ENCODE measurements at regions not wholly inside any gene's neighbourhood (a gene's known extent, or its start where the extent isn't known, plus 50 kb on each side); places are given as distances from the start of the nearest gene placed in this dataset.

DNA sequence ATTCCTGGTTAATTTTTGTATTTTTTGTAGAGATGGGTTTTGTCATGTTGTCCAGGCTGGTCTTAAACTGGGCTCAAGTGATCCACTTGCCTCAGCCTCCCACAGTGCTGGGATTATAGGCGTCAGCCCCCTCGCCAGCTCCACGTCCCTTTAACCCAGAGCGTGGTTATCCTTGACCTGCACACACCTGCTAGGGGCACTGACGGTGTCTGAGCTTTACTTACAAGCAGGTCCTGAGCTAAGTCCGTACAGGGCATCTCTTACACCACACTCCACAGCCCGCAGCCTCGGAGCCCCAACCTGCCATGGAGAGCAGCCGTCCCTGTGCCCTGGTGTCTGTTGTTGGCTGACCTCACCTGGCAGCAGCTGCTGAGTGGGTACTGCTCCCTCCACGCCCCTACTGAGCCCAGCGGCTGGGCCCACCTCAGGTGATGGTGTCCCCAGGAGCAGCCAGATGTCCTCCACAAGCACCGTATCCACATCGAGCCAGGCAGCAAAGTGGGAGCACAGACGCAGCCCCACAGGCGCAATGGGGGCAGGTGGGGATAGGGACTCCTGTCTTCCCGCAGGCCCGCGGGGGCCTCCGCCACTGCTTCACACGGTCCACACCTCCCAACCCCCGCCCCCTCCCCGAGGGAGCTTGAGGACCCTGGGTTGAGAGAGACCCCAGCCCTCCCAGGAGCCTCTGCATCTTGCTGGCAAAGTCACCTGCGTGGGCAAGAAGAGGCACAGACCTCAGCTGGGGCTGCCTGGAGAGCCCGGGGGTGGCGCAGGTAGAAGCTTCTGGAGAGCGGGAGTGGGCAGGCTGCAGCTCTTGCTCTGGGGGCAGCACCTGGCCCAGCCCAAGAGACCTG lies 325.4 kb upstream of the SFSWAP start (continued):
- no peak for TF ChIP-seq HOMEZ (CRISPR knock-in tag; IDR thresholded peaks at IDR 0.05)
- TF ChIP-seq, protein P1, sequence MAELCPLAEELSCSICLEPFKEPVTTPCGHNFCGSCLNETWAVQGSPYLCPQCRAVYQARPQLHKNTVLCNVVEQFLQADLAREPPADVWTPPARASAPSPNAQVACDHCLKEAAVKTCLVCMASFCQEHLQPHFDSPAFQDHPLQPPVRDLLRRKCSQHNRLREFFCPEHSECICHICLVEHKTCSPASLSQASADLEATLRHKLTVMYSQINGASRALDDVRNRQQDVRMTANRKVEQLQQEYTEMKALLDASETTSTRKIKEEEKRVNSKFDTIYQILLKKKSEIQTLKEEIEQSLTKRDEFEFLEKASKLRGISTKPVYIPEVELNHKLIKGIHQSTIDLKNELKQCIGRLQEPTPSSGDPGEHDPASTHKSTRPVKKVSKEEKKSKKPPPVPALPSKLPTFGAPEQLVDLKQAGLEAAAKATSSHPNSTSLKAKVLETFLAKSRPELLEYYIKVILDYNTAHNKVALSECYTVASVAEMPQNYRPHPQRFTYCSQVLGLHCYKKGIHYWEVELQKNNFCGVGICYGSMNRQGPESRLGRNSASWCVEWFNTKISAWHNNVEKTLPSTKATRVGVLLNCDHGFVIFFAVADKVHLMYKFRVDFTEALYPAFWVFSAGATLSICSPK (IDR thresholded peaks at IDR 0.05; ENCODE audit: borderline replicate concordance) = no peak

DNA sequence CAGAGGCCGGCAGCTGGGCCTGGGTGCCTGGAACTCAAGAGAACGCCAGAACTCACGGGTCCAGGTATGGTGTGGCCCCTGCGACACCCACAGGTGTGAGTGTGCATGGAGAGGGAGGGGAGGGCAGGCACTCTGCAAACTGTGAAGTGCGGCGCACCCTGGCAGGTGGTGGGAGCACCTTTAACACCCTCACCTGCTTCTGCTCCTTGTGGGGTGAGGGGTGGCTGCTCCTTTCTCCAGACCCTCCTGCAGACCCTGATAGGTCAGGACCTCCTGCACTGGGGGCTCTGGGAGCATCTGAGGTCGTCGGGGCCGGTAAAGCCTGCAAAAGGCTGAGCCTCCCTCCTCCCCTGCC lies 324.7 kb upstream of the SFSWAP start:
- H3K79me2 ChIP-seq (ENCODE audit: control insufficient read depth, insufficient read depth, low read length) = no peaks in the 10 kb centered on the region
- no TSS peak for BruUV-seq (replicated peaks)
- in situ Hi-C loops (cut with MboI) = no loop called here
- DNase-seq (ENCODE audit: extremely low read depth in 1 of 4, low spot score in 3 of 4) (no peak), ATAC-seq (no peak), FAIRE-seq (no peak)
- no peak overlapping the region for H3K27ac ChIP-seq (ENCODE audit: extremely low read depth, low read depth, low read length)
- H3K36me3 ChIP-seq (ENCODE audit: control insufficient read depth, insufficient read depth, low read length) = no peaks in the 10 kb centered on the region
- peaks cover 8 to 49% of the 10 kb centered on the region in 2 experiments; a peak in 4 of 5 replicates for H3K27me3 ChIP-seq (ENCODE audit: control insufficient read depth in 2 of 2, insufficient read depth in 2 of 2, low read length in 2 of 2)
- H3K4me2 ChIP-seq (ENCODE audit: insufficient read depth, low read length) = no peak overlapping the region
- intact Hi-C loops (cut with micrococcal nuclease) = no loop called here
- no peak overlapping the region for H3K9ac ChIP-seq (ENCODE audit: insufficient read depth in 1 of 2, low read depth in 2 of 2, low read length in 2 of 2)
- WGBS (ENCODE audit: insufficient coverage, low coverage, missing lambda C conversion rate) = 17% methylated on average over 7 of the region's 9 CpGs
- no peaks in the 10 kb centered on the region for H3K9me3 ChIP-seq (replicated peaks; ENCODE audit: control insufficient read depth, insufficient read depth, low read depth, low read length)
- peaks cover 0 to 37% of the 10 kb centered on the region in 2 experiments; a peak in 2 of 5 replicates for H3K4me1 ChIP-seq (replicated peaks in 1 of 2; ENCODE audit: control insufficient read depth in 2 of 2, insufficient read depth in 2 of 2, low read length in 2 of 2)
- H4K20me1 ChIP-seq (replicated peaks; ENCODE audit: control insufficient read depth, insufficient read depth, low read length) = no peaks in the 10 kb centered on the region; the same call in 1 of the 2 replicates
- H3K9me1 ChIP-seq (ENCODE audit: control insufficient read depth, insufficient read depth, low read length) = no peaks in the 10 kb centered on the region
- no peak overlapping the region for H3K4me3 ChIP-seq
- no peak overlapping the region for H2AFZ ChIP-seq (ENCODE audit: low read depth, low read length)
- POLR2A ChIA-PET = interaction anchor here (0.5 kb wide), 1 partner anchor 30 kb away, joined by 3 read pairs; no protein-coding TSS in a partner anchor
- CTCF ChIA-PET (ENCODE audit: low intra/inter-chr PET ratio) = no interaction called here
- TF ChIP-seq, protein P1 (IDR thresholded peaks at IDR 0.05; ENCODE audit: borderline replicate concordance) = no peak
- no peak for TF ChIP-seq TFAM (CRISPR knock-in tag; conservative IDR thresholded peaks at IDR 0.05)
- TF ChIP-seq, protein P2, sequence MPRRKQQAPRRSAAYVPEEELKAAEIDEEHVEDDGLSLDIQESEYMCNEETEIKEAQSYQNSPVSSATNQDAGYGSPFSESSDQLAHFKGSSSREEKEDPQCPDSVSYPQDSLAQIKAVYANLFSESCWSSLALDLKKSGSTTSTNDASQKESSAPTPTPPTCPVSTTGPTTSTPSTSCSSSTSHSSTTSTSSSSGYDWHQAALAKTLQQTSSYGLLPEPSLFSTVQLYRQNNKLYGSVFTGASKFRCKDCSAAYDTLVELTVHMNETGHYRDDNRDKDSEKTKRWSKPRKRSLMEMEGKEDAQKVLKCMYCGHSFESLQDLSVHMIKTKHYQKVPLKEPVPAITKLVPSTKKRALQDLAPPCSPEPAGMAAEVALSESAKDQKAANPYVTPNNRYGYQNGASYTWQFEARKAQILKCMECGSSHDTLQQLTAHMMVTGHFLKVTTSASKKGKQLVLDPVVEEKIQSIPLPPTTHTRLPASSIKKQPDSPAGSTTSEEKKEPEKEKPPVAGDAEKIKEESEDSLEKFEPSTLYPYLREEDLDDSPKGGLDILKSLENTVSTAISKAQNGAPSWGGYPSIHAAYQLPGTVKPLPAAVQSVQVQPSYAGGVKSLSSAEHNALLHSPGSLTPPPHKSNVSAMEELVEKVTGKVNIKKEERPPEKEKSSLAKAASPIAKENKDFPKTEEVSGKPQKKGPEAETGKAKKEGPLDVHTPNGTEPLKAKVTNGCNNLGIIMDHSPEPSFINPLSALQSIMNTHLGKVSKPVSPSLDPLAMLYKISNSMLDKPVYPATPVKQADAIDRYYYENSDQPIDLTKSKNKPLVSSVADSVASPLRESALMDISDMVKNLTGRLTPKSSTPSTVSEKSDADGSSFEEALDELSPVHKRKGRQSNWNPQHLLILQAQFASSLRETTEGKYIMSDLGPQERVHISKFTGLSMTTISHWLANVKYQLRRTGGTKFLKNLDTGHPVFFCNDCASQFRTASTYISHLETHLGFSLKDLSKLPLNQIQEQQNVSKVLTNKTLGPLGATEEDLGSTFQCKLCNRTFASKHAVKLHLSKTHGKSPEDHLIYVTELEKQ (CRISPR knock-in tag; IDR thresholded peaks at IDR 0.05) = no peak
